Lower leg skin (tissue), 4 donors: ENCODE measurements at regions not wholly inside any gene's neighbourhood (a gene's known extent, or its start where the extent isn't known, plus 50 kb on each side); places are given as distances from the start of the nearest gene placed in this dataset.
A peak's percentile ranks its signal among the peaks of the same experiment; 100 is the strongest.

Experiments used
- DNase-seq, 2 donors: peaks; one replicate each; pipeline ENCODE4 v3.0.0-alpha.2; 2019; ENCODE audit warnings: low spot score in 2 of 2
- H3K4me3 ChIP-seq: fragments of 200-600 bp; sonication (generic); 2 replicates; pipeline ENCODE4 v1.5.1; 2017; ENCODE audit warnings: mild to moderate bottlenecking, low read depth; ENCODE audit not compliant: poor library complexity, severe bottlenecking
- CTCF ChIP-seq, 3 donors: fragments of 450-650 bp; IDR thresholded peaks; one replicate each; pipeline ENCODE4 v1.5.1; 2016; ENCODE audit warnings: antibody characterized with exemption in 3 of 3, mild to moderate bottlenecking in 3 of 3, moderate library complexity in 2 of 3
- POLR2A ChIP-seq, 2 donors: fragments of 450-650 bp; IDR thresholded peaks; one replicate each; pipeline ENCODE4 v1.6.1; 2016 to 2017; ENCODE audit warnings: antibody characterized with exemption in 2 of 2, mild to moderate bottlenecking in 1 of 2, moderate library complexity in 1 of 2
- WGBS, 2 donors: methylation state at CpG; one replicate each; pipeline ENCODE4 v1.1.5; 2018; 5-methylcytosine and 5-hydroxymethylcytosine counted together
- intact Hi-C: fragments of 100-400 bp; cut with DNase I; formaldehyde crosslinking; loops from one replicate; pipeline ENCODE4 v1.15.0; 2023; ENCODE audit warnings: low total_unique reads

GRCh38 chr21:27722095-27722494 lies 755.2 kb upstream of the ADAMTS5 start:
- no peak overlapping the region for H3K4me3 ChIP-seq
- TF ChIP-seq CTCF (IDR thresholded peaks at IDR 0.05) (no peak), POLR2A (IDR thresholded peaks at IDR 0.05) (no peak)
- DNase-seq, result no peak
- intact Hi-C loops, result no loop called here

- intact Hi-C loops, result no loop called here
- 67 to 72% methylated on average over 2 of the region's 2 CpGs for WGBS, 2 donors
- DNase-seq, result no peak
- no peak overlapping the region for H3K4me3 ChIP-seq
- TF ChIP-seq POLR2A (IDR thresholded peaks at IDR 0.05) (no peak), CTCF (IDR thresholded peaks at IDR 0.05) (no peak)
These were observed 754.8 kb upstream of the ADAMTS5 start for GRCh38 chr21:27721675-27722074.

- WGBS, 2 donors, result 82 to 85% methylated on average over 4 of the region's 4 CpGs
- H3K4me3 ChIP-seq, result no peak overlapping the region
- TF ChIP-seq POLR2A (IDR thresholded peaks at IDR 0.05) (no peak), CTCF (IDR thresholded peaks at IDR 0.05) (no peak)
- no peak for DNase-seq
- intact Hi-C loops, result no loop called here
These were observed 752.3 kb upstream of the ADAMTS5 start for GRCh38 chr21:27719226-27719625.

GRCh38 chr21:27715131-27715530 lies 748.2 kb upstream of the ADAMTS5 start:
- intact Hi-C loops, result no loop called here
- no peak for TF ChIP-seq CTCF (IDR thresholded peaks at IDR 0.05)
- no peak for TF ChIP-seq POLR2A (IDR thresholded peaks at IDR 0.05)
- 51 to 68% methylated on average over 1 of the region's 1 CpG for WGBS, 2 donors
- no peak overlapping the region for H3K4me3 ChIP-seq
- DNase-seq, result no peak

GRCh38 chr21:27713154-27714109 lies 746.5 kb upstream of the ADAMTS5 start:
- DNase-seq, result peak in 1 of 2 donors; percentile 34
- H3K4me3 ChIP-seq, result no peak overlapping the region
- intact Hi-C loops, result no loop called here
- 50 to 59% methylated on average over 7 of the region's 7 CpGs for WGBS, 2 donors
- no peak for TF ChIP-seq POLR2A (IDR thresholded peaks at IDR 0.05)
- TF ChIP-seq CTCF (IDR thresholded peaks at IDR 0.05), result no peak
